ENCODE measurements at regions not wholly inside any gene's neighbourhood (a gene's known extent, or its start where the extent isn't known, plus 50 kb on each side); places are given as distances from the start of the nearest gene placed in this dataset.

DNA sequence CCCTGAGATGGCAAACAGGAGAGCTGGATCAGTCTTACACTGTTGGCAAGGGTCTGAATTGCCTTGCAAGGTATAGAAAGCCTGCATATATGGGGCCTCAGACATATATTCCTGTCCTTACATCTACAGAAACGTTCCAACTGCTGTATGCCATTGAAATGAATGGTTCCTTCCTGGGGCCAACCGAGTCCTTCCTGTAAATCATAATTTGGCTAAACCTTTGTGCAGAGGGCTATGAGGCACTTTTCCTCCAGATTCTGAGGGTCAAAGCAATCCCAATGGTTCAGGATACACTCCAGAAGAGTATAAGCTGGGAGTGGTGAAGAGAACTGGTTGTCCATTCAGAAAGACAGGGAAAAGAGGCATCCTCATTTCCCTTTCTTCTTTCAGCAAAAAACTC, 190.5 kb downstream of the PTPRC start:
- no peak for TF ChIP-seq MYC (IDR thresholded peaks at IDR 0.05; ENCODE audit: insufficient read depth, insufficient read length, insufficient replicate concordance, low read length, severe bottlenecking)
- TF ChIP-seq, protein P1, sequence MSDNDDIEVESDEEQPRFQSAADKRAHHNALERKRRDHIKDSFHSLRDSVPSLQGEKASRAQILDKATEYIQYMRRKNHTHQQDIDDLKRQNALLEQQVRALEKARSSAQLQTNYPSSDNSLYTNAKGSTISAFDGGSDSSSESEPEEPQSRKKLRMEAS (IDR thresholded peaks at IDR 0.05; ENCODE audit: low read depth, low read length) = no peak
- no peak for TF ChIP-seq CTCF (IDR thresholded peaks at IDR 0.05 in 2 of 3, conservative IDR thresholded peaks at IDR 0.05 in 1 of 3; ENCODE audit: control insufficient read depth in 2 of 3, extremely low read depth in 1 of 3, insufficient read depth in 1 of 3, low read depth in 3 of 3, low read length in 3 of 3)
- no peak for TF ChIP-seq RCOR1 (conservative IDR thresholded peaks at IDR 0.05; ENCODE audit: low read depth, low read length)
- TF ChIP-seq, protein P2, sequence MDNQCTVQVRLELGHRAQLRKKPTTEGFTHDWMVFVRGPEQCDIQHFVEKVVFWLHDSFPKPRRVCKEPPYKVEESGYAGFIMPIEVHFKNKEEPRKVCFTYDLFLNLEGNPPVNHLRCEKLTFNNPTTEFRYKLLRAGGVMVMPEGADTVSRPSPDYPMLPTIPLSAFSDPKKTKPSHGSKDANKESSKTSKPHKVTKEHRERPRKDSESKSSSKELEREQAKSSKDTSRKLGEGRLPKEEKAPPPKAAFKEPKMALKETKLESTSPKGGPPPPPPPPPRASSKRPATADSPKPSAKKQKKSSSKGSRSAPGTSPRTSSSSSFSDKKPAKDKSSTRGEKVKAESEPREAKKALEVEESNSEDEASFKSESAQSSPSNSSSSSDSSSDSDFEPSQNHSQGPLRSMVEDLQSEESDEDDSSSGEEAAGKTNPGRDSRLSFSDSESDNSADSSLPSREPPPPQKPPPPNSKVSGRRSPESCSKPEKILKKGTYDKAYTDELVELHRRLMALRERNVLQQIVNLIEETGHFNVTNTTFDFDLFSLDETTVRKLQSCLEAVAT (IDR thresholded peaks at IDR 0.05) = no peak
- no peak for TF ChIP-seq NFXL1 (IDR thresholded peaks at IDR 0.05; ENCODE audit: borderline replicate concordance)
- TF ChIP-seq HDAC6 (IDR thresholded peaks at IDR 0.05; ENCODE audit: unreplicated experiment) = no peak
- no peak for TF ChIP-seq SREBF1 (IDR thresholded peaks at IDR 0.05; ENCODE audit: low read length)
- TF ChIP-seq, protein P3, sequence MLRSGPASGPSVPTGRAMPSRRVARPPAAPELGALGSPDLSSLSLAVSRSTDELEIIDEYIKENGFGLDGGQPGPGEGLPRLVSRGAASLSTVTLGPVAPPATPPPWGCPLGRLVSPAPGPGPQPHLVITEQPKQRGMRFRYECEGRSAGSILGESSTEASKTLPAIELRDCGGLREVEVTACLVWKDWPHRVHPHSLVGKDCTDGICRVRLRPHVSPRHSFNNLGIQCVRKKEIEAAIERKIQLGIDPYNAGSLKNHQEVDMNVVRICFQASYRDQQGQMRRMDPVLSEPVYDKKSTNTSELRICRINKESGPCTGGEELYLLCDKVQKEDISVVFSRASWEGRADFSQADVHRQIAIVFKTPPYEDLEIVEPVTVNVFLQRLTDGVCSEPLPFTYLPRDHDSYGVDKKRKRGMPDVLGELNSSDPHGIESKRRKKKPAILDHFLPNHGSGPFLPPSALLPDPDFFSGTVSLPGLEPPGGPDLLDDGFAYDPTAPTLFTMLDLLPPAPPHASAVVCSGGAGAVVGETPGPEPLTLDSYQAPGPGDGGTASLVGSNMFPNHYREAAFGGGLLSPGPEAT (IDR thresholded peaks at IDR 0.05; ENCODE audit: low read depth) = no peak
- no peak for TF ChIP-seq RB1 (IDR thresholded peaks at IDR 0.05; ENCODE audit: borderline replicate concordance)
